ENCODE measurements at regions not wholly inside any gene's neighbourhood (a gene's known extent, or its start where the extent isn't known, plus 50 kb on each side); places are given as distances from the start of the nearest gene placed in this dataset.

- TF ChIP-seq POLR2A (IDR thresholded peaks at IDR 0.05) = no peak
- TF ChIP-seq CTCF (IDR thresholded peaks at IDR 0.05) = no peak
Measured at GRCh38 chr10:69729326-69730048, 72.2 kb upstream of the COL13A1 start.

Data from lower leg skin (tissue), 3 donors.